Endothelial cell (in vitro differentiated cells): ENCODE measurements at regions not wholly inside any gene's neighbourhood (a gene's known extent, or its start where the extent isn't known, plus 50 kb on each side); places are given as distances from the start of the nearest gene placed in this dataset.

Source experiments
- DNase-seq: peaks from one replicate; pipeline ENCODE4 v3.0.0; 2021; ENCODE audit warnings: low spot score
- H3K27ac Mint-ChIP-seq: one replicate; pipeline ENCODE4 v1.8.0; 2021; ENCODE audit warnings: mixed read lengths, inconsistent platforms; ENCODE audit not compliant: unreplicated experiment
- H3K27me3 Mint-ChIP-seq: one replicate; pipeline ENCODE4 v1.8.0; 2021; ENCODE audit warnings: mild to moderate bottlenecking, moderate library complexity, mixed read lengths, inconsistent platforms; ENCODE audit not compliant: unreplicated experiment
- H3K36me3 Mint-ChIP-seq: one replicate; pipeline ENCODE4 v1.8.0; 2021; ENCODE audit warnings: mild to moderate bottlenecking, low read depth, mixed read lengths, inconsistent platforms; ENCODE audit not compliant: unreplicated experiment
- H3K4me1 Mint-ChIP-seq: one replicate; pipeline ENCODE4 v1.8.0; 2021; ENCODE audit warnings: mild to moderate bottlenecking, mixed read lengths, inconsistent platforms; ENCODE audit not compliant: unreplicated experiment
- H3K4me3 Mint-ChIP-seq: one replicate; pipeline ENCODE4 v1.8.0; 2021; ENCODE audit warnings: mild to moderate bottlenecking, mixed read lengths, inconsistent platforms; ENCODE audit not compliant: unreplicated experiment
- H3K9me3 Mint-ChIP-seq: one replicate; pipeline ENCODE4 v1.8.0; 2021; ENCODE audit warnings: mixed read lengths, inconsistent platforms; ENCODE audit not compliant: unreplicated experiment
- TF ChIP-seq, protein P1 (sequence below): fragments of 200-600 bp; sonication (generic); IDR thresholded peaks from one replicate; pipeline ENCODE4 v1.5.0; 2021; ENCODE audit warnings: antibody characterized with exemption; ENCODE audit not compliant: unreplicated experiment

DNA sequence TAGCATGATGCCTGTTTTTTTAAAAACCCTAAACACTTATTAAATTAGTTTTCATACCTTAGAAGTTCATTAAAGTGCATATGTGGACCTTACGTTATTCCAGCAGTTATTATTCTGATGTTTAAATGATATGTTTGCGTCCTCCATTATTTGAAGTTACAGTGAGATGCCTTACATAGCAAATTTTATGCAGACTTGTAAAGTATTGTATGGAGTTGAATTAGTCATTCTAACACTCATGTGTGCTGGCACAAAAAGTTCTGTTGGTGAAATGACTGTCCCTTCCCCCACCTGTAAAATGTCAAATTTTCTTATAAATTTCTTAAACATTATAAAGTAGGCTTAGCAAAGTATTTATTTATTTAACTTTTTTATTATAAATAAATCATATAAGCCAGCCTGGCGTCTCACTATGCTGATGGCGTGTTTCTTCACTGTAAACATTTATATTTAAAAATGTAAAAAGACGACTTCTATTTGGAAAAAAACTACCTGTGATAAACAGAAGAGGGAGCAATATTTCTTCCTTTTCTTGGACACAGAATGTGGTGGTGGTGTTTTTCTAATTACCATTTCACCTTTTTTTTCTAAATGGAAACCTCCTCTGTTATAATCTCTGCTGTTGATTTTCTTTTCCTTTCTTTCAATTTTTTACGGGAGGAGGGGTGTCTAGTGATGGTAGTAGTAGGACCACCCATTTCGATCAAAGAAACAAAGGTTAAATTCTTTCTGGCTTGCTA lies 155.4 kb downstream of the RFPL4B start:
- Mint-ChIP-seq H3K27ac (no peak overlapping the region), H3K4me1 (peaks cover 9% of the 10 kb centered on the region), H3K9me3 (no peaks in the 10 kb centered on the region), H3K27me3 (no peaks in the 10 kb centered on the region), H3K36me3 (no peaks in the 10 kb centered on the region), H3K4me3 (no peak overlapping the region)
- DNase-seq: no peak
- TF ChIP-seq, protein P1, sequence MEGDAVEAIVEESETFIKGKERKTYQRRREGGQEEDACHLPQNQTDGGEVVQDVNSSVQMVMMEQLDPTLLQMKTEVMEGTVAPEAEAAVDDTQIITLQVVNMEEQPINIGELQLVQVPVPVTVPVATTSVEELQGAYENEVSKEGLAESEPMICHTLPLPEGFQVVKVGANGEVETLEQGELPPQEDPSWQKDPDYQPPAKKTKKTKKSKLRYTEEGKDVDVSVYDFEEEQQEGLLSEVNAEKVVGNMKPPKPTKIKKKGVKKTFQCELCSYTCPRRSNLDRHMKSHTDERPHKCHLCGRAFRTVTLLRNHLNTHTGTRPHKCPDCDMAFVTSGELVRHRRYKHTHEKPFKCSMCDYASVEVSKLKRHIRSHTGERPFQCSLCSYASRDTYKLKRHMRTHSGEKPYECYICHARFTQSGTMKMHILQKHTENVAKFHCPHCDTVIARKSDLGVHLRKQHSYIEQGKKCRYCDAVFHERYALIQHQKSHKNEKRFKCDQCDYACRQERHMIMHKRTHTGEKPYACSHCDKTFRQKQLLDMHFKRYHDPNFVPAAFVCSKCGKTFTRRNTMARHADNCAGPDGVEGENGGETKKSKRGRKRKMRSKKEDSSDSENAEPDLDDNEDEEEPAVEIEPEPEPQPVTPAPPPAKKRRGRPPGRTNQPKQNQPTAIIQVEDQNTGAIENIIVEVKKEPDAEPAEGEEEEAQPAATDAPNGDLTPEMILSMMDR: peak; percentile 73

DNA sequence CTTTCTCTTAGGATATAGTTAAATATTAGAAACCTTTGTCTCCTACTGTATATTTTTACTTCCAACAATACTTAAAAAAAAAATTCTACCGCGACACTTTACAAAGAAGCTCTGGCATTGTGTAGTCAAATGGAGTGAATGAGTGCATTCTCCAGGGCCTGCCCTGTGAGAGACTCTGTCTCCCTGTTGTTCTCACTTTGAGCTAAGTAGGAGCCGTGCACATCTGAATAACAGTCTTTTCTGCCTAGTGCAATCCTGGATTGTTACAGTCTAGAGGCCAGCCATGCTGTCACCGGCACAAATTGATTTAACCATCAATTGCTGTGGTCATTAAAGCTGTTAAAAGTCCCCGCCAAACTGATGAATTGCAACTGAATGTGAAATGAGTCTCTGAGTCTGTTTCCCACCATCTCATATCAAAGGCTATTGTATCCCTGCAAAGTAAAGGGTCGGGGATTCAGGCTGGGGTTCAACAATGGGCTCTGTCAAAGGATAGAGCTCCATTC lies 156.0 kb downstream of the RFPL4B start:
- Mint-ChIP-seq H3K27ac (peak overlapping the region; percentile 37), H3K4me3 (no peak overlapping the region), H3K36me3 (no peaks in the 10 kb centered on the region), H3K27me3 (no peaks in the 10 kb centered on the region), H3K9me3 (no peaks in the 10 kb centered on the region), H3K4me1 (peaks cover 9% of the 10 kb centered on the region)
- no peak for DNase-seq
- TF ChIP-seq, protein P1: no peak

DNA sequence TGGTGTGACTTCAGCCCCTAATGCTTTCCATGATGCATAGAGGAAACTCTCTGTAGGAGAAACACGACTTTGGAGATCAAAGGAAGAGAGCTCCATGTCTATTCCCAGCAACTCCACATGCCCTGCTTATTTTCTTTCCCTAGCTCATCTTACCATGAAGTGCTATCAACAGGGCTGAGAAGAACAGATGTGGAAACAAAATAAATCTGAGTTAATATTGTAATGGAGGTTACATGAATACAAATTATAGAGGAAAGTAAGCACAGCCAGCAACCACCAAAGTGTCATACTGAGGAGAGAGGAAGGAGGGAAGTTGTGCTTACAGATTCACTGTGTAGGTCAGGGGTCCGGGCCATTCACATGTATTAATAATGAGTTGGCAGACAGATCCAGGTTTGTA lies 157.5 kb downstream of the RFPL4B start:
- Mint-ChIP-seq H3K4me3 (no peak overlapping the region), H3K27ac (no peak overlapping the region)

DNA sequence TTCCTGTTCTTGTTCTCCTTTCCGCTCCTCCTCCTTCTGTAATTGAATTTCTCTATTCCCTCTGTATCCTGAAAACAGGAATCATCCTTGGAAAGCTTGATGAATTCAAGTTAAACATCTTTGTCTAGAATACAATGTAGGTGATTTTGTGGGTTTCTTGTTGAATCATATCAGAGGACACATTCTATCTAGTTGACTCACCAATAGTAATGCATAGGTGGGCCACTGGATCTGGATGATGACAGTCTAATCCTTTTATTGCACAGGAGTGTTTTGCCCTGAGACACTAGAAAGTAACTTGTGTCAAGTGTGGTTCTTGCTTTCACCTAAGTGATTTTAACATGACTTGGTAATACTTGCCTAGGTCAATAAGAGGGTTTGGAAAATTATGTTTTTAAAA lies 164.3 kb downstream of the RFPL4B start:
- H3K4me3 Mint-ChIP-seq: no peak overlapping the region
- no peak for DNase-seq
- TF ChIP-seq, protein P1: no peak
- H3K27me3 Mint-ChIP-seq: no peaks in the 10 kb centered on the region
- no peak overlapping the region for H3K27ac Mint-ChIP-seq
- no peaks in the 10 kb centered on the region for H3K9me3 Mint-ChIP-seq
- no peaks in the 10 kb centered on the region for H3K36me3 Mint-ChIP-seq
- peaks cover 7% of the 10 kb centered on the region for H3K4me1 Mint-ChIP-seq

More for the DNA sequence above, 157.5 kb downstream of the RFPL4B start:
- no peak for DNase-seq
- Mint-ChIP-seq H3K9me3 (no peaks in the 10 kb centered on the region), H3K4me1 (peaks cover 9% of the 10 kb centered on the region), H3K27me3 (no peaks in the 10 kb centered on the region), H3K36me3 (no peaks in the 10 kb centered on the region)
- TF ChIP-seq, protein P1: no peak

DNA sequence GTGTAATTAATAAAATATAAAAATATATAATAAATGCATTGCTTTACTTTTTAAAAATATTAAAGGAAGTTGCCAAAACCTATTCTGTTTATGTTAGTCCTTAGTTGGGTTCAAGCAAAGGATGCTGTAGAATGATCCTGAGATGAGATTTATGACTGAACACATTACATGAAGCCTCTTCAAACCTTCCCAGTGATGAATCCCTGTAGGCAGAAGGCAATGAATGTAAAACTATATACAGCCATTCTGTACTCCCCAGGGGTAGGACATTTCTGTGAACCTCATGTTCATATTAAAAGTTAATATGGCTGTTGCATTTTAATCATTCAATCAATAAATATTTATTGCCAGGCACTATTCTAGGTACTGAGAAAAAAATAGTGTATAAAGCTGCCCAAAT lies 166.0 kb downstream of the RFPL4B start:
- no peak overlapping the region for H3K4me3 Mint-ChIP-seq
- no peaks in the 10 kb centered on the region for H3K27me3 Mint-ChIP-seq
- no peak overlapping the region for H3K27ac Mint-ChIP-seq
- H3K9me3 Mint-ChIP-seq: no peaks in the 10 kb centered on the region
- DNase-seq: no peak
- H3K4me1 Mint-ChIP-seq: peaks cover 7% of the 10 kb centered on the region
- TF ChIP-seq, protein P1: no peak
- H3K36me3 Mint-ChIP-seq: no peaks in the 10 kb centered on the region
